ENCODE measurements at regions not wholly inside any gene's neighbourhood (a gene's known extent, or its start where the extent isn't known, plus 50 kb on each side); places are given as distances from the start of the nearest gene placed in this dataset.

DNA sequence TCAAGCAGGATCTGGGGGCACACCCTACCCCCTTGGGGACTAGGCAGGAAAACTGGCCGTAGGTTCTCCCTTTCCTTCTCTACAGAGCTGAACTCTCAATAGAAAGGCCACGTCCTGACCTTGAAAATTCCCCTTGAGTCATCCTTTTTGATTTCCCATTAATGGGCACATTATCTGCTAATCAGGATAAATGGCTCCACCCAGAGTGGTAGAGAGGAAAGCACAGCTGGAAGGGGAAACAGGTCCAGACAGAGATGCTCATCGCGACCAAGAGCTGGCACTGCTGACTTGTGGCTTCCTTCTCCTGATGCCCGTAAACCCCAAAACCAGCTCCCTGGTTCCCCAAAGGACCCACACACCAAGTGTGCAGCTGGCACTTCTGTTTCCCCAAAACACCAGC lies 206.5 kb upstream of the CDH5 start:
- TF ChIP-seq, protein P1, sequence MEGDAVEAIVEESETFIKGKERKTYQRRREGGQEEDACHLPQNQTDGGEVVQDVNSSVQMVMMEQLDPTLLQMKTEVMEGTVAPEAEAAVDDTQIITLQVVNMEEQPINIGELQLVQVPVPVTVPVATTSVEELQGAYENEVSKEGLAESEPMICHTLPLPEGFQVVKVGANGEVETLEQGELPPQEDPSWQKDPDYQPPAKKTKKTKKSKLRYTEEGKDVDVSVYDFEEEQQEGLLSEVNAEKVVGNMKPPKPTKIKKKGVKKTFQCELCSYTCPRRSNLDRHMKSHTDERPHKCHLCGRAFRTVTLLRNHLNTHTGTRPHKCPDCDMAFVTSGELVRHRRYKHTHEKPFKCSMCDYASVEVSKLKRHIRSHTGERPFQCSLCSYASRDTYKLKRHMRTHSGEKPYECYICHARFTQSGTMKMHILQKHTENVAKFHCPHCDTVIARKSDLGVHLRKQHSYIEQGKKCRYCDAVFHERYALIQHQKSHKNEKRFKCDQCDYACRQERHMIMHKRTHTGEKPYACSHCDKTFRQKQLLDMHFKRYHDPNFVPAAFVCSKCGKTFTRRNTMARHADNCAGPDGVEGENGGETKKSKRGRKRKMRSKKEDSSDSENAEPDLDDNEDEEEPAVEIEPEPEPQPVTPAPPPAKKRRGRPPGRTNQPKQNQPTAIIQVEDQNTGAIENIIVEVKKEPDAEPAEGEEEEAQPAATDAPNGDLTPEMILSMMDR (IDR thresholded peaks at IDR 0.05; ENCODE audit: low read depth, low read length, poor library complexity, severe bottlenecking): no peak
- TF ChIP-seq EZH2phosphoT487 (IDR thresholded peaks at IDR 0.05; ENCODE audit: borderline replicate concordance, low read length): no peak

Data from DOHH2 (cell line).